22Rv1 (cell line): ENCODE measurements at regions not wholly inside any gene's neighbourhood (a gene's known extent, or its start where the extent isn't known, plus 50 kb on each side); places are given as distances from the start of the nearest gene placed in this dataset.

ENCODE experiments used
- CTCF ChIP-seq: fragments of 450-650 bp; IDR thresholded peaks from 2 replicates; pipeline ENCODE4 v1.5.1; 2017; ENCODE audit warnings: mild to moderate bottlenecking
- ZFX ChIP-seq: fragments of 450-650 bp; IDR thresholded peaks from 2 replicates; pipeline ENCODE4 v1.6.1; 2017; ENCODE audit warnings: antibody characterized with exemption, borderline replicate concordance

- TF ChIP-seq CTCF (no peak), ZFX (no peak)
Measured at GRCh38 chr5:111966290-111966689, 209.3 kb upstream of the NREP start.
